Astrocyte of the spinal cord (primary cell): ENCODE measurements at regions not wholly inside any gene's neighbourhood (a gene's known extent, or its start where the extent isn't known, plus 50 kb on each side); places are given as distances from the start of the nearest gene placed in this dataset.

Experiments used
- DNase-seq: peaks from one replicate; pipeline ENCODE4 v3.0.0; 2011; ENCODE audit warnings: low read depth, low spot score
- H3K4me3 ChIP-seq: 2 replicates; pipeline ENCODE4 v1.5.1; 2011; ENCODE audit warnings: low read depth, mild to moderate bottlenecking, low read length, moderate library complexity
- in situ Hi-C: cut with HindIII; loops from 2 replicates; pipeline ENCODE4 v1.10.0; 2017; ENCODE audit warnings: low sequenced_read_pairs
- TF ChIP-seq, protein P1 (sequence below): IDR thresholded peaks from 2 replicates; pipeline ENCODE4 v1.5.1; 2012; ENCODE audit warnings: low read depth, mild to moderate bottlenecking, low read length, inconsistent platforms

DNA sequence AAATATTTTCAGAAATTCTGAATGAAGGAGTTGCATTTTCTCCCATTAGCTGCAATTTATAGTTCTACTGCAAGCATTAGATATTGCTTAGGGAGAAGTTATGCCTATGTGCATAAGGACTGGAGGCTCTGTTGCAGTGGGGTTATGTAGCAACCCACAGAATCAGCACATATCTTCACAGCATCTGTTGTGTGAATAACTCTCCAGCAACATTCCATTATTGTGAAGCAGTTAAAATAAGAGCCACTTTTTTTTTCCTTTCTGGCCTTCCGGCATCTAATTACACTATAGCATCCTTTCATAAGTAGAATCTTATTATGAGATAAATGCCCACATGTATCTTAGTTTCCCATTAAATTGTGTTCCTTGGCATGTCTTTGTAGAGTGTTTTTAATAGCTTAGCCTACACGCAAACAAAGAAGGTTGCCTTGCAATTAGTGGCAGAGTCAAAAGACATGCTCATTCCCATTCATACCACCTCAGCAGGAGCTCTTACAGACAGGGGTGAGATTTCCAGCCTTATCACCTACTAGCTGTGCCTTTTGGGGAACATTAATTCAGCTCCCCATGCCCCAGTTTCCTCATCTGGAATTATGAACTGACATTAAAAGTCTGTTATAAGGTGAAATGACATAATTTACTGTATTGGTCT, 596.0 kb upstream of the GOT2 start:
- TF ChIP-seq, protein P1, sequence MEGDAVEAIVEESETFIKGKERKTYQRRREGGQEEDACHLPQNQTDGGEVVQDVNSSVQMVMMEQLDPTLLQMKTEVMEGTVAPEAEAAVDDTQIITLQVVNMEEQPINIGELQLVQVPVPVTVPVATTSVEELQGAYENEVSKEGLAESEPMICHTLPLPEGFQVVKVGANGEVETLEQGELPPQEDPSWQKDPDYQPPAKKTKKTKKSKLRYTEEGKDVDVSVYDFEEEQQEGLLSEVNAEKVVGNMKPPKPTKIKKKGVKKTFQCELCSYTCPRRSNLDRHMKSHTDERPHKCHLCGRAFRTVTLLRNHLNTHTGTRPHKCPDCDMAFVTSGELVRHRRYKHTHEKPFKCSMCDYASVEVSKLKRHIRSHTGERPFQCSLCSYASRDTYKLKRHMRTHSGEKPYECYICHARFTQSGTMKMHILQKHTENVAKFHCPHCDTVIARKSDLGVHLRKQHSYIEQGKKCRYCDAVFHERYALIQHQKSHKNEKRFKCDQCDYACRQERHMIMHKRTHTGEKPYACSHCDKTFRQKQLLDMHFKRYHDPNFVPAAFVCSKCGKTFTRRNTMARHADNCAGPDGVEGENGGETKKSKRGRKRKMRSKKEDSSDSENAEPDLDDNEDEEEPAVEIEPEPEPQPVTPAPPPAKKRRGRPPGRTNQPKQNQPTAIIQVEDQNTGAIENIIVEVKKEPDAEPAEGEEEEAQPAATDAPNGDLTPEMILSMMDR = no peak
- no peak overlapping the region for H3K4me3 ChIP-seq
- in situ Hi-C loops = no loop called here
- DNase-seq = peak; percentile 24

DNA sequence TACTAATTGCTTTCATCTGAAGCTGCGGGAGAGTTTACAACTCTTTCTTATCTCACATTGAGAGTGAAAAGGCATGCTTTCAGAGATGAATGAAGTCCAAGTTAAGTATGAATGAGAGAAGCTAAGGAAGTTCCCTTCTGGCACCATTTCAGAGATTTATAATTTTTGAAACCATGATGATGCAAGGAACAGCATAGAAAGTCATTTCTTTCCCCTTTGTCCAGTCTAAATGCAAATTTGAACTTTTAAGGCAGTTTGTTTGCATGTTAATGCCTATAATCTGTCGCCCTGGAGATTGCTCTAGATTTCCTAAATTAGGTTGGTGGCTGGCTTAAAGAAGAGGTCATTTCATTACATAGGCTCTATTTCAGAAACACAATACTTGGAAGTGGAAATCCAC, 594.8 kb upstream of the GOT2 start:
- no peak overlapping the region for H3K4me3 ChIP-seq
- no peak for DNase-seq
- TF ChIP-seq, protein P1 = no peak
- in situ Hi-C loops = no loop called here

DNA sequence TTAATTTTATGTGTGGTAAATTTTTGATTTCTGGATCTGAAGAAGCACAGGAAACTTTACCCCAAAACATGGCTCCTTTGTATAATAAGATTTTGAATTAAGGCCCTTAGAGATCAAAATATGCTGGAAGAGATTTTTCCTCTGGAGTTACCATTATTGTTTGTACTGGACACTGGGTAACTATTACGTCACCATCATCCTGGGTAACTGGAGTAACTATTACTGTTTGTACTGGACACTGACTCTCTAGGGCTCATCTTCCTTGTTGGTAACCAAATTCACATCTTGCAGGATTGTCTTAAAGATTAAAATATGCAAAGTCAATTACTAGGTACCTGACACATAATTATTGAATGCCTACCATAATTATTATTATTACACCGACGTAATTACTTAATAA, 593.8 kb upstream of the GOT2 start:
- no peak for DNase-seq
- no peak overlapping the region for H3K4me3 ChIP-seq
- in situ Hi-C loops = no loop called here
- TF ChIP-seq, protein P1 = no peak

DNA sequence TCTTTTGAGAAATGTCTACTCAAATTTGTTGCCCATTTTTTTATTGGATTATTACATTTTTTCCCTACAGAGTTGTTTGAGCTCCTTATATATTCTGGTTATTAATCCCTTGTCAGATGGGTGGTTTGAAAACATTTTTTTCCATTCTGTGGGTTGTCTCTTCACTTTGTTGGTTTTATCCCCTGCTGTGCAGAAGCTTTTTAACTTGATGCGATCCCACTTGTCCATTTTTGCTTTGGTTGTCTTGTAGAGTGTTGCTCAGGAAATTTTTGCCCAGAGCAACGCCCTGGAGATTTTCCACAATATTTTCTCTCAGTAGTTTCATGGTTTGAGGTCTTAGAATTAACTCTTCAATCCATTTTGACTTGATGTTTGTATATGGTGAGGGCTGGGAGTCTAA, 592.8 kb upstream of the GOT2 start:
- in situ Hi-C loops = no loop called here
- TF ChIP-seq, protein P1 = no peak
- no peak overlapping the region for H3K4me3 ChIP-seq
- no peak for DNase-seq

DNA sequence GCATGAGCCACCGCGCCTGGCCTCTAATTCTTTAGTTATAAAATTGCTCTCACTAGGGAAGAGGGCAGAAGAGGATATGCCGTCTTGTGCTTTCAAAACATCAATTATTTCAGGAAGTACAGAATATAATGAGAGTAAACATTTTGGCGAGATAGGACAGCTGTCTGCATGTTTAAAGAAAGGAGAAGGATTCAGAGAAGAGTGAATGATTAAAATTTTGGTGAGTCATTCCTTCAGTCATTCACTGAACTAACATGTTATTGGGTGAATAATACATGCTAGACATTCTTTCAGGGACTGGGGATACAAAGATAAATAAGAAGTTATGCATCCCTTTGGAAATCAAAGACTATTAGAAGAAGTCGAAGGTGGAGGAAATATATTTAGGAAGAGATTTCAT, 590.3 kb upstream of the GOT2 start:
- TF ChIP-seq, protein P1 = no peak
- peak; percentile 3 for DNase-seq
- in situ Hi-C loops = no loop called here
- no peak overlapping the region for H3K4me3 ChIP-seq

DNA sequence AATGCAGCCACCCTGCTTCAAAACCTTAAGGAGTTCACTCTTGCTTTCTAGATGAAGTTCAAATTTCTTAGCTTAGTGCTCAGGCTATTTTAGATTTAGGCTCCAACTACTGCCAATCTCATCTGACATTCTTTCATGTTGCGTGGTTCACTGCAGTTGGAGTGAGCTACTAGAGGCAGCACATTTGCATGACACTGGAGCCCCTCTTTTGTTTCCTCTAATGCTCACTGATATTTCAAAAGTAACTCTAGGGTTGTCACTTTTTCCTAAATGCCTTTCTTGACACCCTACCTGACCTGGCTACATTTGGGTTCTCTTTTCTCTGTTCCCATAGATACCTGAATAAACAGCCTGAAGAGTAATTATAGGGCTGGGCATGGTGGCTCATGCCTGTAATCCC, 586.5 kb upstream of the GOT2 start:
- in situ Hi-C loops = no loop called here
- DNase-seq = no peak
- H3K4me3 ChIP-seq = no peak overlapping the region
- TF ChIP-seq, protein P1 = no peak

DNA sequence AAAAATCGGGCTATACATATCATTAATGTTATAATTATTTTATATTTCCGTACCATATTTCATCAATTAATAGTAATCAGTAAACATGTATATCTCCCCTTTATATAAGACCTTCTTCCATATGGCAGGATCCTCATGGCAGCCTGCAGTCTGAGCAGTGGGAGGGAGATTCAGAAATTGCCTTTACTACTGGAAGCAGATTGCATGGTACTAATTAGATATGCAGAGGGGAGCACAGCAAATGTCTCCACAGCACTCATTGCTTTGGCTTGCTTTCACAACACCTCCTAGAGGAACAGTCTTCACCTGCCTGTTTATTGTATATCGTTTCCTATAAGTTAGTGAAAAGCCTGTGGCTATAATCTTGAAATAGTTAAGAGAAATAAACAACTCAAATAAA, 585.8 kb upstream of the GOT2 start:
- TF ChIP-seq, protein P1 = no peak
- no peak for DNase-seq
- no peak overlapping the region for H3K4me3 ChIP-seq
- in situ Hi-C loops = no loop called here
